Liver (tissue), 2 donors: ENCODE measurements at regions not wholly inside any gene's neighbourhood (a gene's known extent, or its start where the extent isn't known, plus 50 kb on each side); places are given as distances from the start of the nearest gene placed in this dataset.

Experiments
- CTCF ChIP-seq: fragments of 150-350 bp; IDR thresholded peaks from 2 replicates; pipeline ENCODE4 v1.5.1; 2017; ENCODE audit warnings: improper control_type of control experiment, low read depth, low read length; ENCODE audit not compliant: missing input control
- YY1 ChIP-seq: IDR thresholded peaks from 2 replicates; pipeline ENCODE4 v1.6.1; 2016; ENCODE audit warnings: antibody characterized with exemption, mild to moderate bottlenecking
- donor health status: healthy.

- TF ChIP-seq CTCF (no peak), YY1 (no peak)
Measured at GRCh38 chr6:16040628-16040974, 88.3 kb upstream of the MYLIP start.
